HEK293 (cell line): ENCODE measurements at regions not wholly inside any gene's neighbourhood (a gene's known extent, or its start where the extent isn't known, plus 50 kb on each side); places are given as distances from the start of the nearest gene placed in this dataset.

Experiments used
- CTCF ChIA-PET: fragments of 350-600 bp; formaldehyde crosslinking; extraction: SDS; loops from one replicate; lab custom pipeline; 2021; ENCODE audit warnings: antibody characterized with exemption; lab: Yijun Ruan, JAX
- POLR2A ChIA-PET: fragments of 300-600 bp; formaldehyde crosslinking; extraction: SDS; loops from one replicate; lab custom pipeline; 2020; ENCODE audit warnings: antibody characterized with exemption, inconsistent platforms; lab: Yijun Ruan, JAX
- H3K27ac ChIP-seq: fragments of 200-500 bp; sonication (Bioruptor generic); 2 replicates; pipeline ENCODE4 v1.5.1; 2014; ENCODE audit warnings: low read depth, low read length, control low read depth, inconsistent platforms; ENCODE audit errors: extremely low read depth
- H3K36me3 ChIP-seq, 2 experiments: fragments of 200-500 bp in 1 of 2; sonication (Bioruptor generic) in 1 of 2; 1 replicate in 1 of 2; 2 replicates in 1 of 2; pipeline ENCODE4 v1.5.1; 2014 to 2017; ENCODE audit warnings: inconsistent platforms in 2 of 2, low read length in 2 of 2; ENCODE audit not compliant: control insufficient read depth in 2 of 2, insufficient read depth in 1 of 2
- H3K4me1 ChIP-seq: fragments of 200-500 bp; sonication (Bioruptor generic); 2 replicates; pipeline ENCODE4 v1.5.1; 2014; ENCODE audit warnings: mild to moderate bottlenecking, low read length, inconsistent platforms; ENCODE audit not compliant: control insufficient read depth, insufficient read depth
- H3K4me3 ChIP-seq: 2 replicates; pipeline ENCODE4 v1.5.1; 2011; ENCODE audit warnings: low read depth, mild to moderate bottlenecking, control low read depth, low read length, moderate library complexity
- H3K9me3 ChIP-seq: fragments of 200-500 bp; sonication (Bioruptor generic); 2 replicates; pipeline ENCODE4 v1.5.1; 2014; ENCODE audit warnings: low read depth, low read length, inconsistent platforms; ENCODE audit not compliant: control insufficient read depth, insufficient read depth
- FEZF1 ChIP-seq: fragments of 450-650 bp; formaldehyde crosslinking; IDR thresholded peaks from 2 replicates; pipeline ENCODE4 v1.5.1; 2016; ENCODE audit warnings: missing biosample characterization, missing genetic modification characterization
- GLI4 ChIP-seq: fragments of 450-650 bp; formaldehyde crosslinking; IDR thresholded peaks from 2 replicates; pipeline ENCODE4 v1.5.1; 2016; ENCODE audit warnings: missing biosample characterization, missing genetic modification characterization
- GLIS2 ChIP-seq: fragments of 450-650 bp; formaldehyde crosslinking; IDR thresholded peaks from 2 replicates; pipeline ENCODE4 v1.5.1; 2016; ENCODE audit warnings: missing biosample characterization, missing genetic modification characterization
- SALL2 ChIP-seq: fragments of 450-650 bp; formaldehyde crosslinking; IDR thresholded peaks from 2 replicates; pipeline ENCODE4 v1.5.0; 2017; ENCODE audit warnings: missing biosample characterization, mild to moderate bottlenecking, missing genetic modification characterization, borderline replicate concordance
- SP7 ChIP-seq: fragments of 450-650 bp; formaldehyde crosslinking; IDR thresholded peaks from 2 replicates; pipeline ENCODE4 v1.5.1; 2016; ENCODE audit warnings: missing biosample characterization, missing genetic modification characterization
- ZFP3 ChIP-seq: fragments of 450-650 bp; formaldehyde crosslinking; IDR thresholded peaks from 2 replicates; pipeline ENCODE4 v1.5.1; 2016; ENCODE audit warnings: low read depth, missing biosample characterization, missing genetic modification characterization
- ZNF133 ChIP-seq: fragments of 450-650 bp; formaldehyde crosslinking; IDR thresholded peaks from 2 replicates; pipeline ENCODE4 v1.5.1; 2016; ENCODE audit warnings: missing biosample characterization, missing genetic modification characterization
- ZNF155 ChIP-seq: fragments of 450-650 bp; formaldehyde crosslinking; IDR thresholded peaks from 2 replicates; pipeline ENCODE4 v1.5.1; 2016; ENCODE audit warnings: missing biosample characterization, missing genetic modification characterization
- ZNF16 ChIP-seq: fragments of 450-650 bp; formaldehyde crosslinking; IDR thresholded peaks from 2 replicates; pipeline ENCODE4 v1.5.1; 2016; ENCODE audit warnings: low read depth, missing biosample characterization, missing genetic modification characterization
- ZNF24 ChIP-seq: fragments of 450-650 bp; formaldehyde crosslinking; IDR thresholded peaks from 2 replicates; pipeline ENCODE4 v1.5.1; 2016; ENCODE audit warnings: missing biosample characterization, missing genetic modification characterization
- ZNF248 ChIP-seq: fragments of 450-650 bp; formaldehyde crosslinking; IDR thresholded peaks from 2 replicates; pipeline ENCODE4 v1.5.1; 2017; ENCODE audit warnings: missing biosample characterization, missing genetic modification characterization
- ZNF266 ChIP-seq: fragments of 450-650 bp; formaldehyde crosslinking; IDR thresholded peaks from 2 replicates; pipeline ENCODE4 v1.5.1; 2016; ENCODE audit warnings: missing biosample characterization, missing genetic modification characterization, low read depth
- ZNF311 ChIP-seq: fragments of 450-650 bp; formaldehyde crosslinking; IDR thresholded peaks from 2 replicates; pipeline ENCODE4 v1.5.1; 2017; ENCODE audit warnings: missing biosample characterization, missing genetic modification characterization, borderline replicate concordance
- ZNF37A ChIP-seq: fragments of 450-650 bp; IDR thresholded peaks from 2 replicates; pipeline ENCODE4 v1.5.1; 2018; ENCODE audit warnings: missing biosample characterization, missing genetic modification characterization
- ZNF426 ChIP-seq: fragments of 450-650 bp; formaldehyde crosslinking; IDR thresholded peaks from 2 replicates; pipeline ENCODE4 v1.5.1; 2017; ENCODE audit warnings: missing biosample characterization, missing genetic modification characterization, mild to moderate bottlenecking, inconsistent platforms, moderate library complexity
- ZNF473 ChIP-seq: fragments of 450-650 bp; formaldehyde crosslinking; IDR thresholded peaks from 2 replicates; pipeline ENCODE4 v1.5.1; 2017; ENCODE audit warnings: missing biosample characterization, missing genetic modification characterization
- ZNF530 ChIP-seq: fragments of 450-650 bp; formaldehyde crosslinking; IDR thresholded peaks from 2 replicates; pipeline ENCODE4 v1.5.1; 2016; ENCODE audit warnings: low read depth, missing biosample characterization, missing genetic modification characterization
- ZNF571 ChIP-seq: fragments of 450-650 bp; formaldehyde crosslinking; IDR thresholded peaks from 2 replicates; pipeline ENCODE4 v1.5.0; 2017; ENCODE audit warnings: missing biosample characterization, missing genetic modification characterization
- ZNF600 ChIP-seq: fragments of 450-650 bp; formaldehyde crosslinking; IDR thresholded peaks from 2 replicates; pipeline ENCODE4 v1.5.1; 2016; ENCODE audit warnings: missing biosample characterization, missing genetic modification characterization
- ZNF626 ChIP-seq: fragments of 450-650 bp; sonication (Bioruptor Pico); formaldehyde crosslinking; IDR thresholded peaks from 2 replicates; pipeline ENCODE4 v1.5.1; 2018; ENCODE audit warnings: missing biosample characterization, missing genetic modification characterization, inconsistent platforms
- ZNF629 ChIP-seq: fragments of 450-650 bp; formaldehyde crosslinking; IDR thresholded peaks from 2 replicates; pipeline ENCODE4 v1.5.1; 2017; ENCODE audit warnings: missing biosample characterization, missing genetic modification characterization
- ZNF664 ChIP-seq: fragments of 450-650 bp; formaldehyde crosslinking; IDR thresholded peaks from 2 replicates; pipeline ENCODE4 v1.5.1; 2016; ENCODE audit warnings: missing biosample characterization, missing genetic modification characterization
- TF ChIP-seq, protein P1 (sequence below): fragments of 450-650 bp; formaldehyde crosslinking; IDR thresholded peaks from 2 replicates; pipeline ENCODE4 v1.5.1; 2016; ENCODE audit warnings: missing biosample characterization, missing genetic modification characterization, low read depth
- TF ChIP-seq, protein P2 (sequence below): fragments of 450-650 bp; formaldehyde crosslinking; IDR thresholded peaks from 2 replicates; pipeline ENCODE4 v1.5.1; 2016; ENCODE audit warnings: missing biosample characterization, missing genetic modification characterization
- TF ChIP-seq, protein P3 (sequence below): fragments of 450-650 bp; formaldehyde crosslinking; IDR thresholded peaks from 2 replicates; pipeline ENCODE4 v1.5.1; 2016; ENCODE audit warnings: missing biosample characterization, missing genetic modification characterization
- TF ChIP-seq, protein P4 (sequence below): fragments of 450-650 bp; formaldehyde crosslinking; IDR thresholded peaks from 2 replicates; pipeline ENCODE4 v1.5.1; 2016; ENCODE audit warnings: missing biosample characterization, missing genetic modification characterization
- TF ChIP-seq, protein P5 (sequence below): fragments of 450-650 bp; formaldehyde crosslinking; IDR thresholded peaks from 2 replicates; pipeline ENCODE4 v1.5.1; 2017; ENCODE audit warnings: missing biosample characterization, missing genetic modification characterization

DNA sequence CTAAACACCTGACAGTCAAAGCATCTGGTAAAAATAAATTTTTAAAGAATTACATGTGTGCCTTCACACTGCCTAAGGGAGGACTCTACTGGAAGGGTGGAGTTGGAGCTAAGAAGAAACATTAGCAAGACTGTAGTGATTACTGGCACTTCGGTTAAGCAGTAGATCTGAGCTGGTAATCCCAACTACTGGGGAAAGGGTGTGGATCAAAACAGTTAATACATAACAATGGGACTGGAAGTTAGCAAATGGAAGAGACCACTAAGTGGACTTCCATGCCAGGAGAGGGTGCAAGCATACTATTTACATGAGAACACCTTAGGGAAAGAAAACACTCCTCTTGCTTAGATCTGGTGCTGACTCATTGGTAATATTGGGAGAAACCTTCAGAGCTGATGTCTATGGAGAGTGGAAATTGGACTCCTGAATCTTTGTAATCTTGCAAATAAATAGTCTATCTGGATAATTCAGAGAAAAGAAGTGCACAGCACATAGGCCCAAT, 519.6 kb upstream of the LINC00305 start:
- TF ChIP-seq ZFP3 (tag by site-specific recombination) (no peak), ZNF473 (tag by site-specific recombination) (no peak), SP7 (tag by site-specific recombination) (no peak), ZNF600 (no peak), ZNF571 (tag by site-specific recombination) (no peak), GLI4 (tag by site-specific recombination) (no peak), GLIS2 (tag by site-specific recombination) (no peak), ZNF664 (tag by site-specific recombination) (no peak), ZNF311 (tag by site-specific recombination) (no peak), ZNF266 (tag by site-specific recombination) (no peak), ZNF530 (no peak), ZNF37A (tag by site-specific recombination) (no peak), ZNF629 (tag by site-specific recombination) (no peak), ZNF155 (tag by site-specific recombination) (no peak)
- TF ChIP-seq, protein P1, sequence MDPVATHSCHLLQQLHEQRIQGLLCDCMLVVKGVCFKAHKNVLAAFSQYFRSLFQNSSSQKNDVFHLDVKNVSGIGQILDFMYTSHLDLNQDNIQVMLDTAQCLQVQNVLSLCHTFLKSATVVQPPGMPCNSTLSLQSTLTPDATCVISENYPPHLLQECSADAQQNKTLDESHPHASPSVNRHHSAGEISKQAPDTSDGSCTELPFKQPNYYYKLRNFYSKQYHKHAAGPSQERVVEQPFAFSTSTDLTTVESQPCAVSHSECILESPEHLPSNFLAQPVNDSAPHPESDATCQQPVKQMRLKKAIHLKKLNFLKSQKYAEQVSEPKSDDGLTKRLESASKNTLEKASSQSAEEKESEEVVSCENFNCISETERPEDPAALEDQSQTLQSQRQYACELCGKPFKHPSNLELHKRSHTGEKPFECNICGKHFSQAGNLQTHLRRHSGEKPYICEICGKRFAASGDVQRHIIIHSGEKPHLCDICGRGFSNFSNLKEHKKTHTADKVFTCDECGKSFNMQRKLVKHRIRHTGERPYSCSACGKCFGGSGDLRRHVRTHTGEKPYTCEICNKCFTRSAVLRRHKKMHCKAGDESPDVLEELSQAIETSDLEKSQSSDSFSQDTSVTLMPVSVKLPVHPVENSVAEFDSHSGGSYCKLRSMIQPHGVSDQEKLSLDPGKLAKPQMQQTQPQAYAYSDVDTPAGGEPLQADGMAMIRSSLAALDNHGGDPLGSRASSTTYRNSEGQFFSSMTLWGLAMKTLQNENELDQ (tag by site-specific recombination) = no peak
- TF ChIP-seq, protein P2, sequence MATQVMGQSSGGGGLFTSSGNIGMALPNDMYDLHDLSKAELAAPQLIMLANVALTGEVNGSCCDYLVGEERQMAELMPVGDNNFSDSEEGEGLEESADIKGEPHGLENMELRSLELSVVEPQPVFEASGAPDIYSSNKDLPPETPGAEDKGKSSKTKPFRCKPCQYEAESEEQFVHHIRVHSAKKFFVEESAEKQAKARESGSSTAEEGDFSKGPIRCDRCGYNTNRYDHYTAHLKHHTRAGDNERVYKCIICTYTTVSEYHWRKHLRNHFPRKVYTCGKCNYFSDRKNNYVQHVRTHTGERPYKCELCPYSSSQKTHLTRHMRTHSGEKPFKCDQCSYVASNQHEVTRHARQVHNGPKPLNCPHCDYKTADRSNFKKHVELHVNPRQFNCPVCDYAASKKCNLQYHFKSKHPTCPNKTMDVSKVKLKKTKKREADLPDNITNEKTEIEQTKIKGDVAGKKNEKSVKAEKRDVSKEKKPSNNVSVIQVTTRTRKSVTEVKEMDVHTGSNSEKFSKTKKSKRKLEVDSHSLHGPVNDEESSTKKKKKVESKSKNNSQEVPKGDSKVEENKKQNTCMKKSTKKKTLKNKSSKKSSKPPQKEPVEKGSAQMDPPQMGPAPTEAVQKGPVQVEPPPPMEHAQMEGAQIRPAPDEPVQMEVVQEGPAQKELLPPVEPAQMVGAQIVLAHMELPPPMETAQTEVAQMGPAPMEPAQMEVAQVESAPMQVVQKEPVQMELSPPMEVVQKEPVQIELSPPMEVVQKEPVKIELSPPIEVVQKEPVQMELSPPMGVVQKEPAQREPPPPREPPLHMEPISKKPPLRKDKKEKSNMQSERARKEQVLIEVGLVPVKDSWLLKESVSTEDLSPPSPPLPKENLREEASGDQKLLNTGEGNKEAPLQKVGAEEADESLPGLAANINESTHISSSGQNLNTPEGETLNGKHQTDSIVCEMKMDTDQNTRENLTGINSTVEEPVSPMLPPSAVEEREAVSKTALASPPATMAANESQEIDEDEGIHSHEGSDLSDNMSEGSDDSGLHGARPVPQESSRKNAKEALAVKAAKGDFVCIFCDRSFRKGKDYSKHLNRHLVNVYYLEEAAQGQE (tag by site-specific recombination) = no peak
- TF ChIP-seq, protein P3, sequence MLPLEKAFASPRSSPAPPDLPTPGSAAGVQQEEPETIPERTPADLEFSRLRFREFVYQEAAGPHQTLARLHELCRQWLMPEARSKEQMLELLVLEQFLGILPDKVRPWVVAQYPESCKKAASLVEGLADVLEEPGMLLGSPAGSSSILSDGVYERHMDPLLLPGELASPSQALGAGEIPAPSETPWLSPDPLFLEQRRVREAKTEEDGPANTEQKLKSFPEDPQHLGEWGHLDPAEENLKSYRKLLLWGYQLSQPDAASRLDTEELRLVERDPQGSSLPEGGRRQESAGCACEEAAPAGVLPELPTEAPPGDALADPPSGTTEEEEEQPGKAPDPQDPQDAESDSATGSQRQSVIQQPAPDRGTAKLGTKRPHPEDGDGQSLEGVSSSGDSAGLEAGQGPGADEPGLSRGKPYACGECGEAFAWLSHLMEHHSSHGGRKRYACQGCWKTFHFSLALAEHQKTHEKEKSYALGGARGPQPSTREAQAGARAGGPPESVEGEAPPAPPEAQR (tag by site-specific recombination) = no peak
- no peaks in the 10 kb centered on the region for H3K36me3 ChIP-seq
- CTCF ChIA-PET = no interaction called here
- H3K9me3 ChIP-seq = no peaks in the 10 kb centered on the region
- H3K4me1 ChIP-seq = no peaks in the 10 kb centered on the region
- H3K4me3 ChIP-seq = no peak overlapping the region
- POLR2A ChIA-PET = no interaction called here
- no peak overlapping the region for H3K27ac ChIP-seq

DNA sequence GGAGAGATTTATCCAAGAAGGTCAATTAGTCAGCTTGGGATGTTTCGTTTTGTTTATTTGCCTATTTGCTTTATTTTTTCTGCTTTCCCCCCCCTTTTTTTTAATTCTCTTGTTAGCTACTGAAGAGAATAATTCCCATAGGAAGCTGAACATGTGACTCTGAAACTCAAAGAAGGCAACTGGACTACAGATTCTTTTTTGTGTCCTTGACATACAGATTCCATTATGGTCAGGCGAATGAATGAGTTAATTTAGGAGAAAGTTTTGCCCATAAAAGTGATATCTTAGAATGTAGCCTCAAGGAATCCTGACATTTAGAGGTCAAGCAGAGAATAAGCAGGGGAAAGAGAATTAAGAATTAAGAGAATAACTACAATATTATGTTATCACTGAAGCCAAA, 514.2 kb upstream of the LINC00305 start:
- H3K9me3 ChIP-seq = no peaks in the 10 kb centered on the region
- TF ChIP-seq, protein P4, sequence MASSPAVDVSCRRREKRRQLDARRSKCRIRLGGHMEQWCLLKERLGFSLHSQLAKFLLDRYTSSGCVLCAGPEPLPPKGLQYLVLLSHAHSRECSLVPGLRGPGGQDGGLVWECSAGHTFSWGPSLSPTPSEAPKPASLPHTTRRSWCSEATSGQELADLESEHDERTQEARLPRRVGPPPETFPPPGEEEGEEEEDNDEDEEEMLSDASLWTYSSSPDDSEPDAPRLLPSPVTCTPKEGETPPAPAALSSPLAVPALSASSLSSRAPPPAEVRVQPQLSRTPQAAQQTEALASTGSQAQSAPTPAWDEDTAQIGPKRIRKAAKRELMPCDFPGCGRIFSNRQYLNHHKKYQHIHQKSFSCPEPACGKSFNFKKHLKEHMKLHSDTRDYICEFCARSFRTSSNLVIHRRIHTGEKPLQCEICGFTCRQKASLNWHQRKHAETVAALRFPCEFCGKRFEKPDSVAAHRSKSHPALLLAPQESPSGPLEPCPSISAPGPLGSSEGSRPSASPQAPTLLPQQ (tag by site-specific recombination) = no peak
- TF ChIP-seq FEZF1 (tag by site-specific recombination) (no peak), ZNF626 (tag by site-specific recombination) (no peak), ZNF16 (tag by site-specific recombination) (no peak), ZNF24 (tag by site-specific recombination) (no peak), ZNF133 (no peak), ZNF426 (tag by site-specific recombination) (no peak), SALL2 (tag by site-specific recombination) (no peak), ZNF248 (no peak)
- TF ChIP-seq, protein P5, sequence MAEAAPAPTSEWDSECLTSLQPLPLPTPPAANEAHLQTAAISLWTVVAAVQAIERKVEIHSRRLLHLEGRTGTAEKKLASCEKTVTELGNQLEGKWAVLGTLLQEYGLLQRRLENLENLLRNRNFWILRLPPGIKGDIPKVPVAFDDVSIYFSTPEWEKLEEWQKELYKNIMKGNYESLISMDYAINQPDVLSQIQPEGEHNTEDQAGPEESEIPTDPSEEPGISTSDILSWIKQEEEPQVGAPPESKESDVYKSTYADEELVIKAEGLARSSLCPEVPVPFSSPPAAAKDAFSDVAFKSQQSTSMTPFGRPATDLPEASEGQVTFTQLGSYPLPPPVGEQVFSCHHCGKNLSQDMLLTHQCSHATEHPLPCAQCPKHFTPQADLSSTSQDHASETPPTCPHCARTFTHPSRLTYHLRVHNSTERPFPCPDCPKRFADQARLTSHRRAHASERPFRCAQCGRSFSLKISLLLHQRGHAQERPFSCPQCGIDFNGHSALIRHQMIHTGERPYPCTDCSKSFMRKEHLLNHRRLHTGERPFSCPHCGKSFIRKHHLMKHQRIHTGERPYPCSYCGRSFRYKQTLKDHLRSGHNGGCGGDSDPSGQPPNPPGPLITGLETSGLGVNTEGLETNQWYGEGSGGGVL = no peak
- POLR2A ChIA-PET = no interaction called here
- H3K4me1 ChIP-seq = no peaks in the 10 kb centered on the region
- H3K27ac ChIP-seq = no peak overlapping the region
- no peaks in the 10 kb centered on the region for H3K36me3 ChIP-seq
- H3K4me3 ChIP-seq = no peak overlapping the region
- CTCF ChIA-PET = no interaction called here
